Retina (tissue), 1 donor: ENCODE measurements at regions not wholly inside any gene's neighbourhood (a gene's known extent, or its start where the extent isn't known, plus 50 kb on each side); places are given as distances from the start of the nearest gene placed in this dataset.
A peak's percentile ranks its signal among the peaks of the same experiment; 100 is the strongest.
"Not testable (repeated sequence)": the region's sequence is repeated elsewhere in the genome, so short reads cannot be mapped to it uniquely, and the experiment has no call there.

Experiments used
- DNase-seq: peaks from one replicate; pipeline ENCODE4 v3.0.0-alpha.2; 2016

DNA sequence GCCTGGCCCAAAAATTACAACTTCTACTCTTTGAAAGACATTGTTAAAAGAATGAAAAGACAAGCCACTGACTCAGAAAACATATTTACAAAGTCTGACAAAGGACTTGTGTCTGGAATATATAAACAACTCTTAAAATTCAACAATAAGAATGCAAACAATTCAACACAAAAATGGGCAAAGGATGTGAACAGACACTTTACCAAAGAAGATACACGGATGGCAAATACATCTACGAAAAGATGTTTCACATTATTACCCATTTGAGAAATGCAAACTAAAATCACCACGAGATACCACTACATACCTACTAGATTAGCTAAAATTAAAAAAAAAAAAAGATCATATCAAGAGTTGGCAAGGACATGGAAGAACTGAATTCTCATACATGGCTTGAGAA lies 80.8 kb upstream of the METRNL start:
- DNase-seq: no peak

GRCh38 chr17:83000738-83001137 lies 78.7 kb upstream of the METRNL start:
- DNase-seq: no peak

DNA sequence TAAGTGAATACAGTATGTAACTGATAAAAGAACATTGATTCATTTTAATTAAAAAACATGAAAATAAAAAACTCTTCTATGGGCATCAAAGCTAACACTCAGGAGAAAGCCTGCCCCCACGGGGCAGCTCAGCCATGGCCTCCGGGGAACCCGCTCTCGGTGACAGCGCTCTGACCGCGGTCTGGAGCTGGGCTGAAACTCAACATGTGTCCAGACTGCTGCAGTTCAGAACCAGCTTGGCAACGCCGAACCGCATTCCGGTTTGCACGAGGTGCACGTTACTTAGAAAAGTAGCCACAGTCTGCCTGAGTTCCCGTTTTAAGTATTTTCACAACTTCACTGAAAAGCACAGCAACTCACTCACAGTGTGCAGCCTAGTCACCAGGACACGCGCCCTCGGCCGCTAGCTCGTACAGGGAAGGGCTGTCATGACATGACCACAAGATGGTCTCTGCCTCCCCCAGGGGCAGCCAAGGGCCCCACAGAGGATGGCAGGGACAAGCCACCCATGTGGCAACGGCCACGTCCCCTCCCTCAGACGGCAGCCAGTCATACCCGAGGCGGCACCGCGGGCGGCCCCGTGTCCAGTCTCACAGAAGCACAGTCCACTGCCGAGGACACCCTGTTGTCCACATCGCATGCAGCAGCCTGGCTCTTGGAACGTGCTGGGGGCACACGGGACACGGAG lies 77.1 kb upstream of the METRNL start:
- DNase-seq: no peak

- no peak for DNase-seq
Observed at GRCh38 chr17:83004791-83005380, 74.5 kb upstream of the METRNL start.

DNA sequence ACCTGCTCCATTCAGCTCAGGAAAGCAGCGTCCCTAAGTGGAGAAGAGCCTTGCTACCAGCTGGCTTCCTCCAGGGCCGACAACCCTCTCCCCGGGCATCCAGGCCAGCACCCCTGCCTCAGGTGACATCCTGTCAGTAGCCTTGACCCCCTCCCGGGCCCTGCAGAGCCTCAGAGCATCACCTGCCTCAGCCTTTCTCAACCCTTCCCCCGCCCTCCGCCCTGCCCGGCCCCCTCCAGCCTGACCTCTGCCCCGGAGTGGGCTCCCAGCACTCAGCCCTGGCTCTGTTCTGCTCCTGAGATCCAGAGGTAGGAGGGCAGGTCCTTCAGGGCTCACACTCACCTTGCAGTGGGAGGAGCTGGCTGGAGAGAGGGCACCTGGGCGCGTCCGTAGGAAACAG lies 73.8 kb upstream of the METRNL start:
- DNase-seq: no peak

DNA sequence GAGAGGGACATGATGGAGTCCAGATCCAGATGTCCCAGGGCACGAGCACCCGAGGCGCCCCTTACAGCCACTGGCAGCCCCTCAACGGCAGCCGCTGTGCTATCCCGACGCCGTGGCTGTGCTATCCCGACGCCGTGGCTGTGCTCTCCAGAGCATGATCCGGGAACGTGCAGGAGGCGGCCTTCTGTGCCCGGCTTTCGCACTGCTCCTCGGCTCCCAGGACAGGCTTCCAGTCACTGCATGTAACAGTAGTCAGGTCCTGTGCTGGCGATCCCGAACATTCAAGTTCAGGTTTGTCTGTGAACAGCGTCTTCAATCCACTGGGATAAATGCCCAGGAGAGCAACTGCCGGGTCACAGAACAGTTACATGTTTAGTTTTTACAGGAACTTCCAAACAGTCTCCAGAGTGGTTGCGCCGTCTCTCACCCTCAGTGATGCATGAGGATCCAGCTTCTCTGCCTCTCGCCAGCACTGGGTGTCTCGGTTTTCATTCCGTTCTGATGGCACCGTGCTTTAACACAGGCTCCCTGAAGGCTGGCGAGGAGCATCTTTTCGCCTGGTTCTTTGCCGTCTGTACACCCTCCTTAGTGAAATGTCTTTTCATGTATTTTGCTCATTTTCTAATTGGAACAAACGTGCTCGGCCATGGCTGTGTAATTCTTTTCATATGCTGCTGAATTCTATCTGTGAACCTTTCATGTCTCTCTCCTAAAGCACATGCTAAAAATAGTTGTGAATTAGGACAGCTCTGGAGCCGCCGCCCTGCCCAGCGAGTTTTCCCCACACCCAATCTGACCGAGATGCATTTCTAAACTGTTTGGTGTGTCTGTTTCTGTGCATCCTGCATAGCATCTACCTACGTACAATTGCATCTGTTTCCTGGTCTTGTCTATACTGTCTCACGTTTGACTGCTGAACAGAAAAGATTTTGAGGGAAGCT lies 72.6 kb upstream of the METRNL start:
- no peak for DNase-seq

GRCh38 chr17:83007504-83008185 lies 71.8 kb upstream of the METRNL start:
- no peak for DNase-seq

GRCh38 chr17:83008186-83008510 lies 71.3 kb upstream of the METRNL start:
- DNase-seq: no peak

- no peak for DNase-seq
Observed at GRCh38 chr17:83008526-83008925, 70.9 kb upstream of the METRNL start.

DNA sequence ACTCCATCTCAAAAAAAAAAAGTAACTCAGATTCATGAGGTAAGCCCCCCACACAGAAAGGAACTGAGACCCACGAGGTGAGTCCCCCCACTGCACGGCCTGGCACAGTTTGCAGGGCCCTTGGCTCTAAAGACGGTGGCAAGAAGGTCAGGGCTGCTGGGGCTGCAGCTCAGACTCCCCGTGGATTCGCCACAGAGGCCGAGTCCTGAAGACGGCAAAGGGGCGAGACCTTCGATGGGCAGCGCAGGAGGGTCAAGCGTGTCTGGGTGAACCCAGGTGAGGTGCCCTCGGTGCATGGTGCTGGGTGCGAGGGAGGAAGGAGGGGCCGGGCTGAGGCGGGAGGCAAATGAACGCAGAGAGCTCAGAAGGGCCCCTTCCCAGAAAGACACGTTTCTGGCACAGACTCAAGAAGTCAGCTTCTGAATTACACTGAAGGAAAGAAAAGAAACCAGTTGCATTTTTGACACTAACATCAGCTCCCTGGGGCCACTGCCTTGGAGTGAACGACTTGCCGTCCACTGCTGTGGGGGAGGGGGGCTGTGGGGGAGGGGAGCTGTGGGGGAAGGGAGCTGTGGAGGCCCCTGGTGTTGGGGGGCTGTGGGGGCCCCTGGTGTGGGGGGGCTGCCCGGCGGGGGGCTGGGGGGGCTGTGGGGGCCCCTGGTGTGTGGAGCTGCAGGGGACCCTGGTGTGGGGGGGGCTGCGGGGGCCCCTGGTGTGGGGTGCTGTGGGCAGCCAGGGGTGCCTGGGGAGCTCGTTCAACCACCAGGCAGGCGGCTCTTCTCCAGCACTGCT lies 69.8 kb upstream of the METRNL start:
- no peak for DNase-seq

- DNase-seq: no peak
Observed at GRCh38 chr17:83010206-83011200, 68.9 kb upstream of the METRNL start.

GRCh38 chr17:83011676-83012075 lies 67.7 kb upstream of the METRNL start:
- DNase-seq: not testable (repeated sequence)

GRCh38 chr17:83012200-83012785 lies 67.1 kb upstream of the METRNL start:
- DNase-seq: no peak

GRCh38 chr17:83012868-83013778 lies 66.3 kb upstream of the METRNL start:
- no peak for DNase-seq

DNA sequence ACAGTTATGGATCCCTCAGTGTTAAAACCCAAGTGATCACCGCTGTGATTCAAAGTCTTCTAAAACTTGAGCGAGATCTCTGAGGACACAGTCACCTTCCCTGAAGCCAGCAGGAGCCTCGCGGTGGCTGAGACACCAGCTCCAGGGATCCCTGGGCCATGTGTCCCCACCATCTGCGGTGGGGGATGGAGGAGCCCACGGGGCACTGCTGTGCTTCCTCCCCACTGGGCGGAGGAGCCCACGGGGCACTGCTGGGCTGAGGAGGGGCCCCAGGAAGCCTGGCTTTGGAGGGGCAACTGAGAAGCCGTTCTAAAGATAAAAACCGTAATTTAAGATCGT lies 65.7 kb upstream of the METRNL start:
- DNase-seq: no peak

DNA sequence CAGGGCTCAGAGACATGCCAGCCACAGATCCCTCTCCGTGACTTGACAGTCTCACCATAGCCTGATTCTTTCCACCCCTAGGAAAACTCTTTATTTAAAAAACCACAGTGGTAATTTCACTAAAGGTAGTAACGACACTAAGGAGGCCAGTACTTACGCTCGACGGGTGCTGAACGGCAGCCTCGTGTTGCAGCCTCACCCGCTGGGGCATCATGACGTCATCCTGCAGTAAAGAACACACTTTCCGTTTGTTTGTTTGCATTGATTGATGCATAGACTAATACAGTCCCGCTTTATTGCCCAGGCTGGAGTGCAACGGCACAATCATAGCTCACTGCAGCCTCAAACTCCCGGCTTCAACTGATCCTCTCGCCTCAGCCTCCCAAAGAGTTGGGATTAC lies 65.1 kb upstream of the METRNL start:
- DNase-seq: no peak

- DNase-seq: peak; percentile 56
Observed at GRCh38 chr17:83014940-83015910, 64.2 kb upstream of the METRNL start.

GRCh38 chr17:83018658-83019193 lies 60.7 kb upstream of the METRNL start:
- DNase-seq: no peak
